ENCODE measurements at regions not wholly inside any gene's neighbourhood (a gene's known extent, or its start where the extent isn't known, plus 50 kb on each side); places are given as distances from the start of the nearest gene placed in this dataset.

GRCh38 chr17:36761203-36761950, 160.0 kb downstream of the MRM1 start:
- DNase-seq, result no peak

GRCh38 chr17:36765436-36766043, 164.2 kb downstream of the MRM1 start:
- DNase-seq, result no peak

GRCh38 chr17:36768394-36768793, 167.0 kb downstream of the MRM1 start:
- DNase-seq, result no peak

GRCh38 chr17:36773039-36773438, 164.2 kb upstream of the LHX1 start:
- no peak for DNase-seq

GRCh38 chr17:36777118-36777517, 160.2 kb upstream of the LHX1 start:
- no peak for DNase-seq

- no peak for DNase-seq
Measured at GRCh38 chr17:36778448-36778847, 158.8 kb upstream of the LHX1 start.

GRCh38 chr17:36779550-36779949, 157.7 kb upstream of the LHX1 start:
- DNase-seq, result no peak

- no peak for DNase-seq
Measured at GRCh38 chr17:36784633-36785032, 152.6 kb upstream of the LHX1 start.

- no peak for DNase-seq
Measured at GRCh38 chr17:36786867-36787266, 150.4 kb upstream of the LHX1 start.

- DNase-seq, result no peak
Measured at GRCh38 chr17:36791150-36791941, 145.9 kb upstream of the LHX1 start.

GRCh38 chr17:36791942-36792475, 145.3 kb upstream of the LHX1 start:
- no peak for DNase-seq

GRCh38 chr17:36792849-36793248, 144.4 kb upstream of the LHX1 start:
- no peak for DNase-seq

GRCh38 chr17:36793976-36794375, 143.3 kb upstream of the LHX1 start:
- DNase-seq, result no peak

- DNase-seq, result no peak
Measured at GRCh38 chr17:36807496-36808179, 129.6 kb upstream of the LHX1 start.

- DNase-seq, result no peak
Measured at GRCh38 chr17:36808180-36808661, 129.1 kb upstream of the LHX1 start.

GRCh38 chr17:36812762-36813161, 124.5 kb upstream of the LHX1 start:
- no peak for DNase-seq

GRCh38 chr17:36813357-36813756, 123.9 kb upstream of the LHX1 start:
- no peak for DNase-seq

- no peak for DNase-seq
Measured at GRCh38 chr17:36813957-36814563, 123.2 kb upstream of the LHX1 start.

- DNase-seq, result no peak
Measured at GRCh38 chr17:36814958-36815357, 122.3 kb upstream of the LHX1 start.

GRCh38 chr17:36816214-36816906, 120.9 kb upstream of the LHX1 start:
- DNase-seq, result no peak

GRCh38 chr17:36816907-36817288, 120.4 kb upstream of the LHX1 start:
- DNase-seq, result no peak

Measured in SHP77 treated with DMSO at 0.1 percent for 48 hours (cell line).